ENCODE measurements at regions not wholly inside any gene's neighbourhood (a gene's known extent, or its start where the extent isn't known, plus 50 kb on each side); places are given as distances from the start of the nearest gene placed in this dataset.
"Not testable (repeated sequence)": the region's sequence is repeated elsewhere in the genome, so short reads cannot be mapped to it uniquely, and the experiment has no call there.

GRCh38 chr19:28998974-28999373 lies 214.0 kb downstream of the UQCRFS1 start:
- H3K4me3 ChIP-seq (replicated peaks; ENCODE audit: low read depth, low read length), result no peak overlapping the region
- no peak for DNase-seq (ENCODE audit: extremely low read depth, low read depth)
- TF ChIP-seq, protein P1, sequence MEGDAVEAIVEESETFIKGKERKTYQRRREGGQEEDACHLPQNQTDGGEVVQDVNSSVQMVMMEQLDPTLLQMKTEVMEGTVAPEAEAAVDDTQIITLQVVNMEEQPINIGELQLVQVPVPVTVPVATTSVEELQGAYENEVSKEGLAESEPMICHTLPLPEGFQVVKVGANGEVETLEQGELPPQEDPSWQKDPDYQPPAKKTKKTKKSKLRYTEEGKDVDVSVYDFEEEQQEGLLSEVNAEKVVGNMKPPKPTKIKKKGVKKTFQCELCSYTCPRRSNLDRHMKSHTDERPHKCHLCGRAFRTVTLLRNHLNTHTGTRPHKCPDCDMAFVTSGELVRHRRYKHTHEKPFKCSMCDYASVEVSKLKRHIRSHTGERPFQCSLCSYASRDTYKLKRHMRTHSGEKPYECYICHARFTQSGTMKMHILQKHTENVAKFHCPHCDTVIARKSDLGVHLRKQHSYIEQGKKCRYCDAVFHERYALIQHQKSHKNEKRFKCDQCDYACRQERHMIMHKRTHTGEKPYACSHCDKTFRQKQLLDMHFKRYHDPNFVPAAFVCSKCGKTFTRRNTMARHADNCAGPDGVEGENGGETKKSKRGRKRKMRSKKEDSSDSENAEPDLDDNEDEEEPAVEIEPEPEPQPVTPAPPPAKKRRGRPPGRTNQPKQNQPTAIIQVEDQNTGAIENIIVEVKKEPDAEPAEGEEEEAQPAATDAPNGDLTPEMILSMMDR (IDR thresholded peaks at IDR 0.05; ENCODE audit: low read depth, low read length, missing control alignments), result no peak

DNA sequence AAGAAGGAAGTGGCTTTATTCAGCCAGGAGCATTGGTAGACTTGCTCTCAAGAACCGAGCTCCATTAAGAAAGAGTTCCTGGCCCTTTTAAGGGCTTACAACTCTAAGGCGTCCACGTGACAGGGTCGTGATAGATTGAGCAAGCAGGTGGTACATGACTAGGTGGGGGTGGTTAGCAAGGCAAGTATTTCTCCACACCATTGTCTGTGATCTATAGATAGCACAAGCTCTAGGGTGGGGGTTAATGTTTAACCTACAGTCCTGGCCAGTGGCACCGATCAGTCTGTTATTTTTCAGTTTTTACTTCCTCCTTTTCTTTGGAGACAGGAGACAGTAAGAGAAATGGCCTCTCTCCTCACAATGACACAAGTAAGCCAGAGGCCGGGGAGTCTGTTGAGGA lies 215.1 kb downstream of the UQCRFS1 start:
- not testable (repeated sequence) for DNase-seq (ENCODE audit: extremely low read depth, low read depth); H3K4me3 ChIP-seq (replicated peaks; ENCODE audit: low read depth, low read length)

DNA sequence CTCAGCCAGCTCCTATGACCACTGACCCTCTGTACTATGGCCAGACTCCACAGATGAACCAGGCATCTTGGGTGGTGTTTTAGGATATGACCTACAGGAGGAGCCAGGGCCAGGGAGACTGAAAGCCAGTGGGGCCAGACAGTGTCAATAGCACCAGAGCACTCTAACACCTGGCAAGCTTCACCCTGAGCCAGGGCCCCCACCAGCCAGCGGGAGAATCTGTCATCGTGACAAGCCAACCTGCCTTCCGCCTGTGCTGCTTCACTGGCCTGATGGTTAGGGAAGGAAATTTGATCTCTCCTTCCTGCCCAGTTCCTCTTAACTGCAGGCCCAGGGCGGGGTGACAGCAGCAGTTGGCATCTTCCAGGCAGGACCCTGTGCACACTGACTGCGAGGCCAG lies 222.4 kb downstream of the UQCRFS1 start:
- H3K4me3 ChIP-seq (replicated peaks; ENCODE audit: low read depth, low read length), result no peak overlapping the region
- TF ChIP-seq, protein P1 (IDR thresholded peaks at IDR 0.05; ENCODE audit: low read depth, low read length, missing control alignments), result no peak
- DNase-seq (ENCODE audit: extremely low read depth, low read depth), result no peak

DNA sequence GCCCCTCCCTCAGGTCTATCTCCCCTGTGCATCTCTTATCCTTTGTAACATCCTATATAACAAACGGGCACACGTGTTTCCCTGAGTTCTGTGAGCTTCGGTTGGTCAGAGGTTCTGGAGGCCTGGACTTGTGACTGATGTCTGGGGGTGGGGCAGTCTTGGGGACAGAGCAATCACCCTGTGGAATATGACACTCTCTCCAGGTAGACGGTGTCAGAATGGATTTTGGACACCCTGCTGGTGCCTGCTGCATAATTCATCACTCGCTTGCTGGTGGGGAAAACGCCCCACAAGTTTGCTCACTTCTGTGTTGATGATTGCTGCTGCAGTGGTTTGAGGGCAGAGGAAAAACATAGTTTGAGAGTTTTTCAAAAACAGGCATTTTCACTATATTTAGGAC lies 223.2 kb downstream of the UQCRFS1 start:
- H3K4me3 ChIP-seq (replicated peaks; ENCODE audit: low read depth, low read length), result no peak overlapping the region
- no peak for DNase-seq (ENCODE audit: extremely low read depth, low read depth)
- TF ChIP-seq, protein P1 (IDR thresholded peaks at IDR 0.05; ENCODE audit: low read depth, low read length, missing control alignments), result no peak

DNA sequence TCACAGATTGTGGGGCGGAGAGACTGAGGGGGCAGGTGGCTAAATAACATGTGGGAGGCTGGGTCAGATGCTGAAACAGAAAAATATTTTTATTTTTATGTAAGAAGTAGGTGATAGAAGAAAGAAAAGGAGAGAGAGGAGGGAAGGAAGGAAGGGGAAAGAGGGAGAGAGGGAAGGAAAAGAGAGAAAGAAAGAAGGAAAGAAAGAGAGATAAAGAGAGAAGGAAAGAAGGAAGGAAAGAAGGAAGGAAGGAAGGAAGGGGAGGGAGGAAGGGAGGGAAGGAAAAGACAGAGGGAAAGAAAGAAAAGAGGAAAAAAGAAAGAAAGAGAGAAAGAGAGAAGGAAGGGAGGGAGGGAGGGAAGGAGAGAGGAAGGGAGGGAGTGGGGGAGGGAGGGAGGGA lies 224.9 kb downstream of the UQCRFS1 start:
- DNase-seq (ENCODE audit: extremely low read depth, low read depth), result no peak
- H3K4me3 ChIP-seq (replicated peaks; ENCODE audit: low read depth, low read length), result no peak overlapping the region
- TF ChIP-seq, protein P1 (IDR thresholded peaks at IDR 0.05; ENCODE audit: low read depth, low read length, missing control alignments), result no peak

GRCh38 chr19:28987177-28987576 lies 225.8 kb downstream of the UQCRFS1 start:
- no peak for DNase-seq (ENCODE audit: extremely low read depth, low read depth)
- H3K4me3 ChIP-seq (replicated peaks; ENCODE audit: low read depth, low read length), result no peak overlapping the region
- TF ChIP-seq, protein P1 (IDR thresholded peaks at IDR 0.05; ENCODE audit: low read depth, low read length, missing control alignments), result no peak

GRCh38 chr19:28985201-28985600 lies 227.8 kb downstream of the UQCRFS1 start:
- TF ChIP-seq, protein P1 (IDR thresholded peaks at IDR 0.05; ENCODE audit: low read depth, low read length, missing control alignments), result no peak
- H3K4me3 ChIP-seq (replicated peaks; ENCODE audit: low read depth, low read length), result no peak overlapping the region
- no peak for DNase-seq (ENCODE audit: extremely low read depth, low read depth)
